ENCODE measurements at regions not wholly inside any gene's neighbourhood (a gene's known extent, or its start where the extent isn't known, plus 50 kb on each side); places are given as distances from the start of the nearest gene placed in this dataset.

- TF ChIP-seq, protein P1, sequence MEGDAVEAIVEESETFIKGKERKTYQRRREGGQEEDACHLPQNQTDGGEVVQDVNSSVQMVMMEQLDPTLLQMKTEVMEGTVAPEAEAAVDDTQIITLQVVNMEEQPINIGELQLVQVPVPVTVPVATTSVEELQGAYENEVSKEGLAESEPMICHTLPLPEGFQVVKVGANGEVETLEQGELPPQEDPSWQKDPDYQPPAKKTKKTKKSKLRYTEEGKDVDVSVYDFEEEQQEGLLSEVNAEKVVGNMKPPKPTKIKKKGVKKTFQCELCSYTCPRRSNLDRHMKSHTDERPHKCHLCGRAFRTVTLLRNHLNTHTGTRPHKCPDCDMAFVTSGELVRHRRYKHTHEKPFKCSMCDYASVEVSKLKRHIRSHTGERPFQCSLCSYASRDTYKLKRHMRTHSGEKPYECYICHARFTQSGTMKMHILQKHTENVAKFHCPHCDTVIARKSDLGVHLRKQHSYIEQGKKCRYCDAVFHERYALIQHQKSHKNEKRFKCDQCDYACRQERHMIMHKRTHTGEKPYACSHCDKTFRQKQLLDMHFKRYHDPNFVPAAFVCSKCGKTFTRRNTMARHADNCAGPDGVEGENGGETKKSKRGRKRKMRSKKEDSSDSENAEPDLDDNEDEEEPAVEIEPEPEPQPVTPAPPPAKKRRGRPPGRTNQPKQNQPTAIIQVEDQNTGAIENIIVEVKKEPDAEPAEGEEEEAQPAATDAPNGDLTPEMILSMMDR (IDR thresholded peaks at IDR 0.05; ENCODE audit: low read length, missing control alignments): no peak
- no peak for DNase-seq (ENCODE audit: low read depth)
- H3K4me3 ChIP-seq (replicated peaks; ENCODE audit: low read depth, low read length): no peak overlapping the region
These were observed 468.5 kb downstream of the PDGFC start for GRCh38 chr4:156503119-156503518.

DNA sequence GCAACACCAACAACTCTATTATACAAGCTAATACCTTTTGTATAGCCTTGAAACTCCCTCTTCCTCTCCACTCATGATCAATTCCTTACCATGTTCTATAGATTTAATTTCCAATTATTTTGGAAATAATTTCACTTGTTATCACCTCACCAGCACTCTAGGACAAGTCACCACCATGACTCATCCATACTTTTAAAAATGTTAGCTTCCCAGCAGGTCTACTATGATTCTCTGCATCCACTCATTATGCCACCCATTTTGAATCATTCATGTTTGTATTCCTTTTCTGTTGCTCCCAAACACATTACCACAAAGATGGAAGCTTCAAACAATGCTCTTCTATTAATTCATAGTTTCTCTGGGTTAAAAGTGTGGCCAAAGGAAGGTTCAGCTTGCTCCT is 469.6 kb downstream of the PDGFC start:
- H3K4me3 ChIP-seq (replicated peaks; ENCODE audit: low read depth, low read length): no peak overlapping the region
- no peak for DNase-seq (ENCODE audit: low read depth)
- TF ChIP-seq, protein P1 (IDR thresholded peaks at IDR 0.05; ENCODE audit: low read length, missing control alignments): no peak

- no peak overlapping the region for H3K4me3 ChIP-seq (replicated peaks; ENCODE audit: low read depth, low read length)
These were observed 471.9 kb downstream of the PDGFC start for GRCh38 chr4:156499684-156500083.

GRCh38 chr4:156497486-156497885 is 474.1 kb downstream of the PDGFC start:
- H3K4me3 ChIP-seq (replicated peaks; ENCODE audit: low read depth, low read length): no peak overlapping the region
- DNase-seq (ENCODE audit: low read depth): no peak
- TF ChIP-seq, protein P1 (IDR thresholded peaks at IDR 0.05; ENCODE audit: low read length, missing control alignments): no peak

More at GRCh38 chr4:156499684-156500083, 471.9 kb downstream of the PDGFC start:
- TF ChIP-seq, protein P1 (IDR thresholded peaks at IDR 0.05; ENCODE audit: low read length, missing control alignments): no peak
- no peak for DNase-seq (ENCODE audit: low read depth)

DNA sequence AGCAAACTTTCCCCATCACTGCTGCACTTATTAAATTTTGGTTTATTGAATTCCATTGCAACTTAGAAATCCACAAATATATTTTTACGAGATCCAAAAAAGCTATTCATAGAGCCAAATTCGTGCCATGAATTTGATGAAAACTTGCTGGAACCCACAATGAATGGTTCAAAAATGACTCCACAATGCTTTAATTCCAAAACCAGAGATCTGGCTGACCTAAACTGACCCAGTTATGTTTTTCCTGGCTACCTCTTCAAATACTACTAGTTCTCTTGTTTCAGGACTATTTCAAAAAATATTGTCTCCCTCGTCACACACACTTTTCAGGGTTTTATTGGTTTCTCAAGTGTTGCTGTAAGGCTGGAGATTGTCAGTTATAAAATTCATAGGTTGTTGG is 474.8 kb downstream of the PDGFC start:
- TF ChIP-seq, protein P1 (IDR thresholded peaks at IDR 0.05; ENCODE audit: low read length, missing control alignments): no peak
- peak; percentile 22 for DNase-seq (ENCODE audit: low read depth)
- H3K4me3 ChIP-seq (replicated peaks; ENCODE audit: low read depth, low read length): no peak overlapping the region

DNA sequence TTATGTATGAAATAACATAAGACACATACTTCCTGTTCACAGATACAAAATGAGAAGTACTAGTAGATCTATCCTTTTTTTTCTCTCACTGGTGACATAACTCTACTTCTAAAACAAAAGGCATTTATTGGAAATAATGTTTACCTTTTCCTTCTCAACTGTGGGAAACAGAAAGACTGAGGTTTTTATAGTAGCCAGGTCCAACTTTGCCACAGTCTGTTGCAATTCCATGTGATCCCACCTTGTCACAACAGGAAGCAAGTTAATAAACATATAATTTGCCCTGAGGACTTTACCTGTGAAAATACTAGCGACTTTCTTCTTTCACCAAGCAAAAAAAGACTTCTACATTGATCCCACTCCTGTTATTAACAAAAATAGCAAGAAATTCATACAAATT is 475.8 kb downstream of the PDGFC start:
- DNase-seq (ENCODE audit: low read depth): no peak
- no peak overlapping the region for H3K4me3 ChIP-seq (replicated peaks; ENCODE audit: low read depth, low read length)
- TF ChIP-seq, protein P1 (IDR thresholded peaks at IDR 0.05; ENCODE audit: low read length, missing control alignments): no peak

DNA sequence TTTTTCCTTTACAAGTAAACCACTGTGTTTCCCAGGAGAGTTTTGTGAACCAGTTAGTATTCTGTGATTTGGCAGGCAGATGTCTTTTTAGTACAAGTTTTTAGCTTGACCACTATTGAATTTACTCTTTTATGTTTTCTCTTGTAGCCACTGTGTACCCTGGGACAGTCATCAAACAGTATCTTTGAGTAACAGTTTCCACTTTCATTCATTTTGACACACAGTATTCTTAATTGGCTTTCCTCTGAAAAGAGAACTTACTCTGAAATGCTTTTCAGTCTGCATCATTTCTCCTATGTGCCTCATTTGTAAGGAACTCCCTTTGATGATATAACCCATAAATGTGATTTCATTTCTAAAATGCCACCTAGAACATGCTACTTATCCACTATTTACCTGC is 476.5 kb downstream of the PDGFC start:
- TF ChIP-seq, protein P1 (IDR thresholded peaks at IDR 0.05; ENCODE audit: low read length, missing control alignments): no peak
- no peak overlapping the region for H3K4me3 ChIP-seq (replicated peaks; ENCODE audit: low read depth, low read length)
- DNase-seq (ENCODE audit: low read depth): no peak

Measured in fibroblast of pulmonary artery (primary cell).